ENCODE measurements at regions not wholly inside any gene's neighbourhood (a gene's known extent, or its start where the extent isn't known, plus 50 kb on each side); places are given as distances from the start of the nearest gene placed in this dataset.
"Not testable (repeated sequence)": the region's sequence is repeated elsewhere in the genome, so short reads cannot be mapped to it uniquely, and the experiment has no call there.

DNA sequence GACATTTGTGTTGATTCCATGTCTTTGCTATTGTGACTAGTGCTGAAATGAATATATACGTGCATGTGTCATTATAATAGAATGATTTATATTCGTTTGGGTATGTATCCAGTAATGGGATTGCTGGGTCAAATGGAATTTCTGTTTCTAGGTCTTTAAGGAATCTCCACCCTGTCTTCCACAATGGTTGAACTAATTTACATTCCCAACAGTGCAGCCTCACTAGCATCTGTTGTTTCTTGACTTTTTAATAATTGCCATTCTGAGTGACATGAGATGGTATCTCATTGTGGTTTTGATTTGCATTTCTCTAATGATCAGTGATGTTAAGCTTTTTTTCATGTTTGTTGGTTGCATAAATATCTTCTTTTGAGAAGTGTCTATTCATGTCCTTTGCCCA, 291.2 kb downstream of the FAT4 start:
- TF ChIP-seq CTCF, POLR2A (IDR thresholded peaks at IDR 0.05): not testable (repeated sequence)

Data from lower leg skin (tissue), 3 donors.